H1 (cell line): ENCODE measurements at regions not wholly inside any gene's neighbourhood (a gene's known extent, or its start where the extent isn't known, plus 50 kb on each side); places are given as distances from the start of the nearest gene placed in this dataset.

ENCODE experiments used
- CTCF ChIA-PET: fragments of 300-600 bp; sonication (Branson Sonifier 250); formaldehyde crosslinking; loops from one replicate; lab custom pipeline; 2021; ENCODE audit not compliant: partially characterized antibody; lab: Charles Lee
- POLR2A ChIA-PET: fragments of 300-600 bp; sonication (Branson Sonifier 250); formaldehyde crosslinking; loops from one replicate; lab custom pipeline; 2021; ENCODE audit warnings: inconsistent platforms; ENCODE audit not compliant: partially characterized antibody; lab: Charles Lee
- DNase-seq, 2 experiments: peaks; one replicate each; pipeline versions ENCODE4 v3.0.0 to v3.0.0-alpha.2; 2010 to 2022; ENCODE audit warnings: low spot score in 2 of 2, low read depth in 1 of 2, mixed read lengths in 1 of 2
- FAIRE-seq: peaks from 2 replicates; lab custom pipeline; 2011; peaks lifted over from hg19 to GRCh38; lab: Jason Lieb, UNC
- H2AFZ ChIP-seq: 2 replicates; pipeline ENCODE4 v1.8.1; 2012; ENCODE audit warnings: low read length, inconsistent platforms
- H2AK5ac ChIP-seq: 2 replicates; pipeline ENCODE4 v1.6.1; 2013; ENCODE audit warnings: low read depth, low read length
- H2BK120ac ChIP-seq: replicated peaks from 2 replicates; pipeline ENCODE3; 2013; ENCODE audit warnings: low read depth, low read length, inconsistent platforms
- H2BK12ac ChIP-seq: 2 replicates; pipeline ENCODE4 v1.6.1; 2013; ENCODE audit warnings: low read depth, low read length
- H2BK15ac ChIP-seq: 2 replicates; pipeline ENCODE4 v1.6.1; 2013; ENCODE audit warnings: low read length
- H2BK20ac ChIP-seq: 2 replicates; pipeline ENCODE4 v1.6.1; 2013; ENCODE audit warnings: low read length
- H2BK5ac ChIP-seq: 2 replicates; pipeline ENCODE4 v1.6.1; 2013; ENCODE audit warnings: low read depth, low read length
- H3K14ac ChIP-seq: 2 replicates; pipeline ENCODE4 v1.6.1; 2013; ENCODE audit warnings: inconsistent platforms; ENCODE audit not compliant: insufficient read length
- H3K18ac ChIP-seq: 2 replicates; pipeline ENCODE4 v1.6.1; 2013; ENCODE audit warnings: low read length; ENCODE audit errors: extremely low read depth
- H3K23ac ChIP-seq: 2 replicates; pipeline ENCODE4 v1.6.1; 2013; ENCODE audit warnings: inconsistent platforms; ENCODE audit not compliant: insufficient read length
- H3K23me2 ChIP-seq: 2 replicates; pipeline ENCODE4 v1.6.1; 2013; ENCODE audit warnings: low read depth, low read length
- H3K27ac ChIP-seq: 2 replicates; pipeline ENCODE4 v1.6.1; 2011; ENCODE audit warnings: low read depth, low read length, inconsistent platforms
- H3K27me3 ChIP-seq, 4 experiments: replicated peaks in 1 of 4; 1 replicate in 1 of 4; 2 replicates in 3 of 4; pipeline versions ENCODE4 v1.6.1 to v1.8.1; 2011 to 2013; ENCODE audit warnings: low read length in 3 of 4, mild to moderate bottlenecking in 3 of 4, inconsistent platforms in 2 of 4, mixed read lengths in 2 of 4, moderate library complexity in 1 of 4; ENCODE audit not compliant: control insufficient read depth in 3 of 4, insufficient read depth in 3 of 4; ENCODE audit errors: extremely low read depth in 1 of 4
- H3K36me3 ChIP-seq, 4 experiments: 2 replicates each; pipeline versions ENCODE4 v1.6.1 to v1.8.1; 2011 to 2013; ENCODE audit warnings: mild to moderate bottlenecking in 4 of 4, low read length in 3 of 4, moderate library complexity in 2 of 4, control low read depth in 1 of 4, inconsistent platforms in 1 of 4; ENCODE audit not compliant: insufficient read depth in 4 of 4, control insufficient read depth in 2 of 4
- H3K4ac ChIP-seq: replicated peaks from 2 replicates; pipeline ENCODE3; 2013; ENCODE audit warnings: low read length, low read depth, mixed read lengths, inconsistent platforms; ENCODE audit not compliant: insufficient read length
- H3K4me1 ChIP-seq, 4 experiments: replicated peaks in 1 of 4; 1 replicate in 1 of 4; 2 replicates in 3 of 4; pipeline versions ENCODE4 v1.6.1 to v1.8.1; 2011 to 2013; ENCODE audit warnings: low read length in 3 of 4, inconsistent platforms in 2 of 4, mixed read lengths in 1 of 4; ENCODE audit not compliant: insufficient read depth in 4 of 4, control insufficient read depth in 3 of 4
- H3K4me2 ChIP-seq, 2 experiments: 2 replicates each; pipeline versions ENCODE4 v1.6.1 to v1.8.1; 2011 to 2013; ENCODE audit warnings: low read depth in 2 of 2, low read length in 2 of 2, control low read depth in 1 of 2, inconsistent platforms in 1 of 2, mild to moderate bottlenecking in 1 of 2; ENCODE audit not compliant: insufficient read depth in 1 of 2
- H3K4me3 ChIP-seq, 4 experiments: fragments of 200-600, 300-600 bp in 1 of 4; sonication (generic), shearing (Covaris generic), sonication (Bioruptor Twin) in 1 of 4; 2 replicates each; pipeline versions ENCODE4 v1.5.1 to v1.8.1; 2011 to 2016; ENCODE audit warnings: low read length in 4 of 4, low read depth in 3 of 4, control low read depth in 2 of 4, inconsistent platforms in 2 of 4, mild to moderate bottlenecking in 2 of 4, mixed read lengths in 1 of 4, moderate library complexity in 1 of 4; ENCODE audit not compliant: insufficient read depth in 2 of 4; ENCODE audit errors: extremely low read depth in 1 of 4
- H3K56ac ChIP-seq: replicated peaks from 2 replicates; pipeline ENCODE3; 2013; ENCODE audit warnings: low read depth, mild to moderate bottlenecking, mixed read lengths, low read length, inconsistent platforms; ENCODE audit not compliant: insufficient read length
- H3K79me1 ChIP-seq: 2 replicates; pipeline ENCODE4 v1.6.1; 2013; ENCODE audit warnings: low read depth, low read length, control low read depth
- H3K79me2 ChIP-seq, 2 experiments: 2 replicates each; pipeline versions ENCODE4 v1.6.1 to v1.8.1; 2012 to 2013; ENCODE audit warnings: low read length in 2 of 2, mild to moderate bottlenecking in 2 of 2, inconsistent platforms in 1 of 2; ENCODE audit not compliant: insufficient read depth in 2 of 2, control insufficient read depth in 1 of 2
- H3K9ac ChIP-seq, 4 experiments: replicated peaks in 1 of 4; 1 replicate in 1 of 4; 2 replicates in 3 of 4; pipeline versions ENCODE4 v1.6.1 to v1.8.1; 2011 to 2013; ENCODE audit warnings: low read depth in 3 of 4, low read length in 3 of 4, control low read depth in 2 of 4, mild to moderate bottlenecking in 2 of 4, moderate library complexity in 2 of 4, inconsistent platforms in 1 of 4; ENCODE audit errors: extremely low read depth in 1 of 4
- H3K9me3 ChIP-seq, 2 experiments: 2 replicates each; pipeline versions ENCODE4 v1.6.1 to v1.8.1; 2012 to 2013; ENCODE audit warnings: mild to moderate bottlenecking in 2 of 2, moderate library complexity in 2 of 2, control low read depth in 1 of 2, inconsistent platforms in 1 of 2, low read depth in 1 of 2, low read length in 1 of 2, mixed read lengths in 1 of 2; ENCODE audit not compliant: insufficient read depth in 2 of 2
- H4K20me1 ChIP-seq, 2 experiments: replicated peaks in 1 of 2; 2 replicates each; pipeline versions ENCODE3 to v1.8.1; 2011 to 2013; ENCODE audit warnings: inconsistent platforms in 2 of 2, low read length in 2 of 2, mild to moderate bottlenecking in 1 of 2; ENCODE audit not compliant: insufficient read depth in 2 of 2, control insufficient read depth in 1 of 2
- H4K5ac ChIP-seq: 2 replicates; pipeline ENCODE4 v1.6.1; 2013; ENCODE audit warnings: low read length, low read depth, mixed read lengths, inconsistent platforms; ENCODE audit not compliant: insufficient read length
- H4K8ac ChIP-seq: 2 replicates; pipeline ENCODE4 v1.8.0; 2013; ENCODE audit warnings: mild to moderate bottlenecking, moderate library complexity, low read length, inconsistent platforms; ENCODE audit not compliant: insufficient read depth; ENCODE audit errors: extremely low read depth
- H4K91ac ChIP-seq: replicated peaks from 2 replicates; pipeline ENCODE3; 2013; ENCODE audit warnings: low read length, mixed read lengths, inconsistent platforms; ENCODE audit not compliant: insufficient read length
- BCL11A ChIP-seq, 2 experiments: IDR thresholded peaks; one replicate each; pipeline ENCODE4 v1.6.1; 2011; ENCODE audit warnings: low read depth in 2 of 2, low read length in 2 of 2, mild to moderate bottlenecking in 2 of 2
- EZH2 ChIP-seq: fragments of 200-600 bp; sonication (generic); IDR thresholded peaks from 2 replicates; pipeline ENCODE4 v1.7.1; 2012; ENCODE audit warnings: low read depth, mild to moderate bottlenecking, moderate library complexity, low read length, inconsistent platforms; ENCODE audit not compliant: severe bottlenecking
- GABPA ChIP-seq: IDR thresholded peaks from 2 replicates; pipeline ENCODE4 v1.6.1; 2011; ENCODE audit warnings: mild to moderate bottlenecking, low read length, moderate library complexity, borderline replicate concordance; ENCODE audit not compliant: insufficient read depth
- GTF2F1 ChIP-seq: IDR thresholded peaks from 2 replicates; pipeline ENCODE4 v1.6.1; 2012; ENCODE audit warnings: low read depth, low read length, improper control_type of control experiment, borderline replicate concordance
- JUND ChIP-seq: IDR thresholded peaks from 2 replicates; pipeline ENCODE4 v1.6.1; 2011; ENCODE audit warnings: mild to moderate bottlenecking, improper control_type of control experiment, low read length
- NANOG ChIP-seq: IDR thresholded peaks from 2 replicates; pipeline ENCODE4 v1.6.1; 2011; ENCODE audit warnings: low read length, low read depth, mild to moderate bottlenecking, inconsistent platforms; ENCODE audit not compliant: insufficient read depth, poor library complexity, severe bottlenecking
- SIRT6 ChIP-seq: IDR thresholded peaks from one replicate; pipeline ENCODE4 v1.7.1; 2012; ENCODE audit warnings: low read length, inconsistent platforms
- SIX5 ChIP-seq: IDR thresholded peaks from 2 replicates; pipeline ENCODE4 v1.6.1; 2011; ENCODE audit warnings: mild to moderate bottlenecking, low read depth, low read length
- SP4 ChIP-seq: IDR thresholded peaks from 2 replicates; pipeline ENCODE4 v1.6.1; 2012; ENCODE audit warnings: low read length, inconsistent platforms
- TAF1 ChIP-seq: IDR thresholded peaks from 2 replicates; pipeline ENCODE4 v1.6.1; 2011; ENCODE audit warnings: mild to moderate bottlenecking, low read depth, low read length
- YY1 ChIP-seq: IDR thresholded peaks from 2 replicates; pipeline ENCODE4 v1.6.1; 2011; ENCODE audit warnings: low read depth, mild to moderate bottlenecking, low read length
- ZNF274 ChIP-seq: IDR thresholded peaks from 2 replicates; pipeline ENCODE4 v1.7.0; 2012; ENCODE audit warnings: low read length, borderline replicate concordance; ENCODE audit errors: extremely low read depth
- WGBS, 2 experiments: shearing (Covaris generic) in 1 of 2; methylation state at CpG; one replicate each; pipeline versions ENCODE4 v1.1.6 to v1.1.7; 2013 to 2015; ENCODE audit warnings: low lambda C conversion rate in 2 of 2, mixed read lengths in 2 of 2, inconsistent platforms in 1 of 2, low coverage in 1 of 2, missing lambda C conversion rate in 1 of 2; ENCODE audit not compliant: insufficient replicate concordance in 2 of 2, insufficient coverage in 1 of 2, insufficient read length in 1 of 2; ENCODE audit errors: extremely low coverage in 1 of 2, missing lambda C conversion rate in 1 of 2; 5-methylcytosine and 5-hydroxymethylcytosine counted together

DNA sequence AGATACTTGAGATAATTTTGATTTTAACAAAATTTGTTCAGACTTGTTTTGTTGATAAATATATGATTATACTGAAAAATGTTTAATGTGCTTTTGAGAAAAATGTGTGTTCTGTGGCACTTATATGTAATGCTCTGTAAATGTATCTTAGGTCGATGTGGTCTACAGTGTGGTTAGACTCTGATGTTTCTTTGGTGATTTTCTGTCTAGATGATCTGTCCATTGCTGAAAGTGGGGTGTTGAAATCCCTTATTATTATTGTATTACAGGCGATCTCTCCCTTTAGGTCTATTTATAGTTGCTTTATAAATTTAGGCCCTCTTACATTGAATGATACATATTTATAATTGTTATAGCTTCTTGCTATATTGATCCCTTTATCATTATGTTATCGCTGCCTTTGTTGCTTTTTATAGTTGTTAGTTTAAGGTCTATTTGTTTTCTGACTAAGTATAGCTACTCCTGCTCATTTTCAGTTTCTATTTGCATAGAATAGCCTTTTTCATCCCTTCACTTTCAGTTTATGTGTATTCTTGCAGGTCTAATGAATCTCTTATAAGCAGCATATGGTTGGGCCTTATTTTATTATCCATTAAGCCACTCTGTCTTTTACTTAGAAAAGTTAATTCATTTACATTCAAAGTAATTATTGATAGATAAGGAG lies 124.3 kb downstream of the MRPS30 start:
- CTCF ChIA-PET = interaction anchor here (1.2 to 1.8 kb wide), 2 partner anchors 15 to 63 kb away, joined by 3 to 4 read pairs; no protein-coding TSS in a partner anchor
- no peak overlapping the region for H4K5ac ChIP-seq
- FAIRE-seq (no peak), DNase-seq (no peak)
- no peaks in the 10 kb centered on the region for H3K36me3 ChIP-seq
- no peaks in the 10 kb centered on the region for H4K20me1 ChIP-seq
- H3K56ac ChIP-seq = no peak overlapping the region
- no peaks in the 10 kb centered on the region for H3K79me1 ChIP-seq
- WGBS, 2 experiments = 89% methylated on average over 3 of the region's 3 CpGs; no CpG with 5 or more reads in 1 of the 2 experiments
- no peak overlapping the region for H3K4me2 ChIP-seq
- H3K4me1 ChIP-seq = no peaks in the 10 kb centered on the region
- H3K4me3 ChIP-seq = no peak overlapping the region
- no peak overlapping the region for H3K27ac ChIP-seq
- H3K23me2 ChIP-seq = no peaks in the 10 kb centered on the region
- H3K14ac ChIP-seq = no peak overlapping the region
- POLR2A ChIA-PET = no interaction called here
- H3K4ac ChIP-seq = no peak overlapping the region
- no peak overlapping the region for H2AFZ ChIP-seq
- no peak overlapping the region for H3K23ac ChIP-seq
- H4K8ac ChIP-seq = no peak overlapping the region
- no peak overlapping the region for H3K9ac ChIP-seq
- no peaks in the 10 kb centered on the region for H3K9me3 ChIP-seq
- no peak overlapping the region for H3K18ac ChIP-seq
- H2BK120ac ChIP-seq = no peak overlapping the region
- no peak overlapping the region for H2BK5ac ChIP-seq
- H2BK20ac ChIP-seq = no peak overlapping the region
- no peak overlapping the region for H4K91ac ChIP-seq
- no peaks in the 10 kb centered on the region for H3K79me2 ChIP-seq
- no peak overlapping the region for H2BK12ac ChIP-seq
- H3K27me3 ChIP-seq = no peaks in the 10 kb centered on the region
- no peak overlapping the region for H2BK15ac ChIP-seq
- H2AK5ac ChIP-seq = no peak overlapping the region
- TF ChIP-seq NANOG (no peak), EZH2 (no peak), SIRT6 (no peak), SP4 (no peak), YY1 (no peak), SIX5 (no peak), BCL11A (IDR thresholded peaks at IDR 0.05; ENCODE audit: low read depth in 2 of 2, low read length in 2 of 2) (no peak), TAF1 (no peak), GABPA (no peak), JUND (no peak), GTF2F1 (no peak), ZNF274 (no peak)
